H1 (cell line): ENCODE measurements at regions not wholly inside any gene's neighbourhood (a gene's known extent, or its start where the extent isn't known, plus 50 kb on each side); places are given as distances from the start of the nearest gene placed in this dataset.

Experiments
- ASH2L ChIP-seq: fragments of 200-600, 300-600 bp; sonication (generic); IDR thresholded peaks from one replicate; pipeline ENCODE4 v1.7.1; 2017; ENCODE audit warnings: low read length
- CBX8 ChIP-seq: fragments of 300-800, 300-1000 bp; sonication (generic); IDR thresholded peaks from 2 replicates; pipeline ENCODE4 v1.7.1; 2016; ENCODE audit warnings: low read depth, low read length, borderline replicate concordance
- CHD7 ChIP-seq: fragments of 300-600 bp; sonication (generic); IDR thresholded peaks from 2 replicates; pipeline ENCODE4 v1.7.1; 2012; ENCODE audit warnings: low read length, moderate library complexity, mild to moderate bottlenecking, inconsistent platforms; ENCODE audit not compliant: insufficient replicate concordance
- PHF8 ChIP-seq: fragments of 200-600 bp; sonication (generic); conservative IDR thresholded peaks from 2 replicates; pipeline ENCODE4 v1.7.1; 2012; ENCODE audit warnings: low read depth, mild to moderate bottlenecking, inconsistent platforms, low read length, moderate library complexity
- SP4 ChIP-seq: IDR thresholded peaks from 2 replicates; pipeline ENCODE4 v1.6.1; 2012; ENCODE audit warnings: low read length, inconsistent platforms
- TEAD4 ChIP-seq: IDR thresholded peaks from 2 replicates; pipeline ENCODE4 v1.6.1; 2012; ENCODE audit warnings: low read depth, low read length, inconsistent platforms, mixed read lengths

- no peak for TF ChIP-seq ASH2L
- TF ChIP-seq SP4 = no peak
- TF ChIP-seq PHF8 = no peak
- TF ChIP-seq CBX8 = no peak
- TF ChIP-seq TEAD4 = no peak
- TF ChIP-seq CHD7 = no peak
Measured at GRCh38 chr14:87055007-87055406, 938.0 kb downstream of the GALC start (continued).
